HG03342 (cell line): ENCODE measurements at regions not wholly inside any gene's neighbourhood (a gene's known extent, or its start where the extent isn't known, plus 50 kb on each side); places are given as distances from the start of the nearest gene placed in this dataset.

Experiments used
- ATAC-seq: cut with Tn5 transposase; IDR thresholded peaks from one replicate; pipeline ENCODE4 v1.9.1; 2021; ENCODE audit warnings: mild to moderate bottlenecking, moderate library complexity; ENCODE audit not compliant: unreplicated experiment

GRCh38 chr4:24172406-24172805, 282.6 kb upstream of the PPARGC1A start:
- ATAC-seq, result no peak

- ATAC-seq, result no peak
These were observed 280.1 kb upstream of the PPARGC1A start for GRCh38 chr4:24169956-24170355.

DNA sequence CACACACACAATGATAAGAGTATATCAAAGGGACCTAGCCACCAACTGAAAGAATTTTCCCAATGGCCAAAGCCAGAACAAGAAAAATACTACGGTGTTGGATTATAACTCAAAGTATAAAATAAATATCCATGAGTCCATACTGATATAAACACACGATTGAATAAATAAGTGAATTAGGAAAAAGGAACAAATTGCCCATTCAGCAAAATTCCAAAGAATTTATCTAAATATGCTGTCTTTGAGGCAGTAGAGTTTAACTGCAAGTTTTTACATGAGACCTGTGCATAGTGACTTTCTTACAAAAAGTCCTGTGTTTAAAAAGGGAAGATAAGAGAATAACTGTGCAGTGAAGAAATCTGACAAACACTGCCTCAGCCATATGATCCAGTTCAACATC, 278.8 kb upstream of the PPARGC1A start:
- ATAC-seq, result no peak

- no peak for ATAC-seq
These were observed 276.7 kb upstream of the PPARGC1A start for GRCh38 chr4:24166501-24166900.

DNA sequence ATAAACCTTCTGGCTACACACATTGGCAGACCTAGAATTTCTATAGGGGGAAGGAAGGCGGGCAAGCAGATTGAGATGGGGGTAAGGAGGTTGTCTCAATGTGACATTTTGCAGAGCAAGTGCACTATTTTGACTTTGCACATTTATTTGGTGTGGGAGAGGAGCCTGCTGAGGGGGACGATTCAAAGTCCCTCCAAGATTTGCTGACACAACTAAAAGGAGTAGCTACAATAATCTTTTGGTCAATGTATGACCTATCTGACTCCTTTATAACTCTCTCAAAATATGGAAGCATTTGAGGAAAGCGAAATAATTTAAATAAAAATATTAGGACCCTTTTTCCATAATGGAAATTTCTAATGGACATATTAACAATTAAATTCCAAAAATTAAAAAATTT, 274.9 kb upstream of the PPARGC1A start:
- ATAC-seq, result no peak

GRCh38 chr4:24164054-24164693, 274.3 kb upstream of the PPARGC1A start:
- ATAC-seq, result no peak

DNA sequence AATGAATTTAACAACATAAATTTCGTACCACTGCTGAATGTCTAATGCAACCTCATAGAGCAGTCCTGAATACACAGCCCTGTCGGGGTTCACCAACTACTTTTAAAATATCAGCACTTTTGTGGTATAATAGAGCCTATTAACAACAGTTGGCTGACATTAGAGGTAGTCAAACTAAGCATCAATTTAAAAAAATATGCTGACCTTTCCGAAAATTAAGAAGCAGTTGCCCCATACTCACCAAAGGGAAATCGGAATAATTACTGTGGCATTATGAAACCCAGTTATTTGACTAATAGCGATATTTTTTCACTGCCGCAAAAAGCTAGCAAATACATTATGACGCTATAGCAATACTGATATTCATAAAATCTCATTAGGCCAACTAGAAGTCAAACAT, 273.5 kb upstream of the PPARGC1A start:
- ATAC-seq, result no peak

GRCh38 chr4:24160358-24160757, 270.5 kb upstream of the PPARGC1A start:
- no peak for ATAC-seq

- ATAC-seq, result no peak
These were observed 268.2 kb upstream of the PPARGC1A start for GRCh38 chr4:24158031-24158430.

DNA sequence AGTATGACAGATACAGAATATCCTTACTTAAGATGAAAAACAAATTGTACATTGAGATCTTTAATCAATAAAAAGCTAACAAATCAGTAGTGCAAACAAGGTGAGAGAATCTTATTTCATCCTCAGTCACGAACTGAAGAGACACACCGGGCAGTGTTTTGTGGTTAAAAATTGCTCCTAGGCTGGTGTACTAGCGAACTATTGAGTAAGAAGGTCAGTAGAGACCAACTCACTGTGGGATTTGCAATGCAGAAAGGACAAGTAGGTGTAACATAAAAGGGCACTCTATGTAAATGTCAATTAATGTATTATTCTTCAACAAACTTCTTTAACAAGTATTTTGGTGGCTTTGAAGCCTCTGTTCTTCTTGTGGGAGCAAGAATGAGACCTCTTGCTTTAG, 260.2 kb upstream of the PPARGC1A start:
- no peak for ATAC-seq

GRCh38 chr4:24146127-24146526, 256.3 kb upstream of the PPARGC1A start:
- no peak for ATAC-seq

GRCh38 chr4:24145591-24145990, 255.7 kb upstream of the PPARGC1A start:
- ATAC-seq, result no peak

DNA sequence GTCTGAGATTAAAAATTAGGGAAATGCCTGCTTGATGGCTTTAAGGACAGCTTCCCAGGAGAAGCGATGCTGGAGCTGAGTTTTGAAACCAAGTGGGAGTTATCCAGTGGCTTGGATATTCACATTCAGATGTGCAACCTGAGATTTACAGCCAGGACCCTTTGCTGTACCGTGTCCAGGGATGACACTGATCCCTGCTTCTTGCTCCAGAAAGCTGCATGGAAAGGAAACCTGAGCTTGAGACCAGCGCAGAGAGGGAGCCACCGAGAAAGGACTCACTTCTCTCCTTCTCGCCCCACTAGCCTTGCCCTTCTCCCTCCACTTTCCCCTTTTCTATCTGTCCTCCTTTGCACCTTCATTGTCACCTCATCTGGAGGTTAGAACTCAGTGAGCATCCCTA, 254.5 kb upstream of the PPARGC1A start:
- no peak for ATAC-seq

DNA sequence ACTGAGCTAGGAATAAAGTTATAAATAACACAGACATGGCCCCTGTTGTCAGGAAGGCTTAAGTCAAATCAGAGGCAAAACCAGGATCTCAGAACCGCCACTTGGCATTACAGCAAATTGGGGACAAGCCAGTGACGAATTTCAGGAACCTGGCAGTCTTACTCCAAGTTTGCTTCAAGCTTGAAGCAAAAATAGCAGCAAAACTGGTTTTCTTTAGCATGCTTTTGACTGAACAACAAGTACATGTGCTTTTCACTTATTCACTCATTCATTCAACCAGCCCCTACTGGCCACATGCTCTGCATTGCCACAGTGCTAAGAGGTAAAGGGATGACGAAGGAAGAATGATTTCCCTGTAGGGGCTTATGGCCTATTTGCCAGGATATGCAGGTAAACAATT, 253.9 kb upstream of the PPARGC1A start:
- ATAC-seq, result no peak

- no peak for ATAC-seq
These were observed 252.0 kb upstream of the PPARGC1A start for GRCh38 chr4:24141836-24142235.

- ATAC-seq, result no peak
These were observed 251.0 kb upstream of the PPARGC1A start for GRCh38 chr4:24140892-24141291.

GRCh38 chr4:24137671-24138601, 248.1 kb upstream of the PPARGC1A start:
- ATAC-seq, result no peak

DNA sequence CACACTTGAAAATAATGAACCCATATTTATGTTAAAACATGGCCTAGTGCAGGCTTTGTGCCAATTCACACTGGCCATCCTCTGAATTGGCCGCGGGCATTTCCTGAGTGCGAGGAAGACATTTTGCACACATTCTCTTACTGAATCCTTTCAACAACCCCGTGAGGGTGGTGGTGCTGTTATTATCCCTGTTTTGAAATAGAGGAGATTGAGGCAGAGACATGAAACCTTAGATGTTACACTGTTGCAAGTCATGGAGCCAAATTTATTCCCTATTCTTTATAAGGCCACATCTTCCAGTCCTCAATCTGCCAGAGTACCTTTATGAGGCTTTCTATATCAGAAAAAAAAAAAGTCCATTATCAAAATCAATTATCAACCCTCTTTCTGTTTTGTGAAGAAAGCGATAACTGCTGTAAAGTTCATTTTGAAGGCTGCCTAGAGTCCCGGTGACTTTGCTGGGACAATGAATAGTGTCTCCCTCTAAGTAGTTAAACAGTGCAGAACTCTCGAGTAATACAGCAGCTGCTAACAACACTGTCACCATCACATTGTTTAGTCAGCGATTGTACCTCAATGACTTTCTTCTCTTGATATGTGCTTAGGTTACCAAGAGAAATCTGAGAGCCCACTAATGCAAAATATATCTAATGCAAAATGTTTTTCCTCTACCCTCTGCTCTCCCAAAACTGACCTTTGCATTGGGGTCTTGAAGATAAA, 242.3 kb upstream of the PPARGC1A start:
- ATAC-seq, result no peak

DNA sequence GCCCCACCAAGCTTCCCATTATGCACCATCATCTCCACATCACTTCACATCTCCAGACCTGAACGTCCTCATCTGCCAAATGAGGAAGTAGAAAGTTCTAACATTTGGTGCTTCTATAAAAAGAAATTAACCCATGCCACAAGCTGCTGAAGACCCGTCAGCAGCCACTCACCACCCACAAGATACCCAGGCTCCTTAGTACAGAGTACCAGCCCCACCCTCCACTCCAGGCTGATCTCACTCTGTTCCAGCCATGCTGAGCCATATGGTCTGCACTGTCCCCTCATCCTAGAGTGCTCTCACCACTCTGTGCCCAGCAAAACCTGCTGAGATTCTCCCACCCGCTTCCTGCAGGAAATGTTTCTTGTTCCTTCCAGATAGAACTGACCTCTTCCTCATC, 240.8 kb upstream of the PPARGC1A start:
- no peak for ATAC-seq

GRCh38 chr4:24126776-24127175, 236.9 kb upstream of the PPARGC1A start:
- ATAC-seq, result no peak

DNA sequence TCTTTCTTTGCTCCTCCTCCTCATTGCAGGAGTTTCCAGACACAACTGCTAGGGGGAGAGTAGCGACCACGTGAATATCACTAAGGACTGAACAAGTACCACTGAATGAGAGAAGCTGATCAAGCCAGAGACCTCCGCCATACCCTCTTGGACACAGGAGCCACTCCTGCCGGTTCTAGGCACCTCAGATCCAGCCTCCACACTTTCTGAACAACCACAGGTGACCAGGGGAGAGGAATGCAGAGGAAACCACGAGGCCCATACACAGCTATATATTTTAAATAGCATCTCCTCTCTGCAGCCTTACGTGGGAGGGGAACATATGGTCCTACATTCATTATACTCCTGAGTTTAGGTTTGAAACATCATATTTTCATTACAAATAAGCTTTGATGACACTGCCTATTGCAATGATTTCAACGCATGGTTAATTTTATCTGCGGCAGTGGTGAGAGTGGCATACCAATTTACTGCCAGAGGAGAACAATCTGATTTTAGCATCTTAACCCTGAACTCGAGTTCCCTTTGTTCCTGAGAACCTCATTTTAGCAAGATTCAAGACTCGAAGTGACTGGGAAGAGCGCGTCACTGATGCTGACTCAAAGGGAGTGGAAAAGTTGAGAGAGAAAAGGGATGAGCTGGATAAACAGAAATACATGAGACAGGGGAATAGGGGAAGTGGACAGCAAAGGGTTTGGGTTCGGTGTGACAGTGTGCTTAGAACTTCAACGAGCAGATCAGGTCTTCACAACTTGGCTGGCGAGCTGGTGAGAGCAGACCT, 231.7 kb upstream of the PPARGC1A start:
- ATAC-seq, result no peak
